K562 (cell line): ENCODE measurements at regions not wholly inside any gene's neighbourhood (a gene's known extent, or its start where the extent isn't known, plus 50 kb on each side); places are given as distances from the start of the nearest gene placed in this dataset.

Experiments
- ATAC-seq: fragments of 200-7000 bp; cut with Tn5 transposase; 3 replicates; pipeline ENCODE4 v1.9.1; 2020; ENCODE audit warnings: moderate library complexity
- BruUV-seq: library from RNA; stranded (reverse); fragments of 400-500 nt; replicated peaks from 2 replicates; lab custom pipeline; 2021; lab: Mats Ljungman, UMichigan
- CTCF ChIA-PET: fragments of 300-600 bp; formaldehyde crosslinking; extraction: SDS; loops from one replicate; lab custom pipeline; 2021; ENCODE audit warnings: low intra/inter-chr PET ratio; lab: Yijun Ruan, JAX
- POLR2A ChIA-PET: fragments of 300-600, 350-650 bp; sonication (Branson Sonifier 250); formaldehyde crosslinking; extraction: SDS; loops from one replicate; lab custom pipeline; 2021; ENCODE audit warnings: antibody characterized with exemption, inconsistent platforms; lab: Yijun Ruan, JAX
- DNase-seq, 4 experiments: peaks; one replicate each; pipeline versions ENCODE4 v3.0.0 to v3.0.0-alpha.2; 2011 to 2018; ENCODE audit warnings: low spot score in 3 of 4, mixed read lengths in 3 of 4; ENCODE audit errors: extremely low read depth in 1 of 4
- FAIRE-seq: peaks from 2 replicates; lab custom pipeline; 2011; peaks lifted over from hg19 to GRCh38; lab: Jason Lieb, UNC
- H2AFZ ChIP-seq: 2 replicates; pipeline ENCODE4 v1.6.0; 2011; ENCODE audit warnings: low read depth, low read length, control low read depth, inconsistent platforms
- H3K27ac ChIP-seq: fragments of 200-600 bp; 3 replicates; pipeline ENCODE4 v1.8.0; 2011; ENCODE audit warnings: low read depth, mild to moderate bottlenecking, control low read depth, inconsistent platforms, low read length, moderate library complexity, mixed read lengths; ENCODE audit errors: extremely low read depth
- H3K27me3 ChIP-seq, 2 experiments: fragments of 300-600 bp in 1 of 2; 2 replicates in 1 of 2; 3 replicates in 1 of 2; pipeline versions ENCODE4 v1.6.0 to v1.8.0; 2011; ENCODE audit warnings: inconsistent platforms in 2 of 2, low read length in 2 of 2, mild to moderate bottlenecking in 1 of 2, mixed read lengths in 1 of 2, moderate library complexity in 1 of 2; ENCODE audit not compliant: control insufficient read depth in 2 of 2, insufficient read depth in 2 of 2
- H3K36me3 ChIP-seq: fragments of 300-600 bp; 3 replicates; pipeline ENCODE4 v1.8.0; 2011; ENCODE audit warnings: mild to moderate bottlenecking, low read length, inconsistent platforms; ENCODE audit not compliant: control insufficient read depth, insufficient read depth
- H3K4me1 ChIP-seq, 2 experiments: fragments of 200-600 bp in 1 of 2; replicated peaks in 1 of 2; 2 replicates in 1 of 2; 3 replicates in 1 of 2; pipeline versions ENCODE4 v1.5.1 to v1.8.0; 2011; ENCODE audit warnings: inconsistent platforms in 2 of 2, low read length in 2 of 2, mild to moderate bottlenecking in 1 of 2, mixed read lengths in 1 of 2, moderate library complexity in 1 of 2; ENCODE audit not compliant: control insufficient read depth in 2 of 2, insufficient read depth in 2 of 2
- H3K4me2 ChIP-seq: 2 replicates; pipeline ENCODE4 v1.6.1; 2011; ENCODE audit warnings: low read length, control low read depth, inconsistent platforms, mixed read lengths; ENCODE audit not compliant: insufficient read depth
- H3K4me3 ChIP-seq: fragments of 200-600 bp; sonication (generic), shearing (Covaris generic); 2 replicates; pipeline ENCODE4 v1.5.1; 2016; ENCODE audit warnings: control low read depth, inconsistent platforms
- H3K79me2 ChIP-seq: fragments of 200-600 bp; 3 replicates; pipeline ENCODE4 v1.8.0; 2011; ENCODE audit warnings: low read length, inconsistent platforms; ENCODE audit not compliant: control insufficient read depth, insufficient read depth
- H3K9ac ChIP-seq, 2 experiments: 2 replicates each; pipeline versions ENCODE4 v1.6.0 to v1.6.1; 2011; ENCODE audit warnings: low read depth in 2 of 2, low read length in 2 of 2, control low read depth in 1 of 2, inconsistent platforms in 1 of 2, mild to moderate bottlenecking in 1 of 2, mixed read lengths in 1 of 2; ENCODE audit not compliant: insufficient read depth in 1 of 2
- H3K9me1 ChIP-seq: one replicate; pipeline ENCODE4 v1.6.0; 2011; ENCODE audit warnings: inconsistent platforms, mild to moderate bottlenecking, low read length, moderate library complexity; ENCODE audit not compliant: control insufficient read depth, insufficient read depth
- H3K9me3 ChIP-seq: replicated peaks from 2 replicates; pipeline ENCODE4 v1.5.1; 2011; ENCODE audit warnings: low read depth, low read length, inconsistent platforms; ENCODE audit not compliant: control insufficient read depth, insufficient read depth
- H4K20me1 ChIP-seq: replicated peaks from 2 replicates; pipeline ENCODE4 v1.6.1; 2011; ENCODE audit warnings: low read length, inconsistent platforms, mixed read lengths; ENCODE audit not compliant: control insufficient read depth, insufficient read depth
- GABPA ChIP-seq: fragments of 200-800 bp; sonication (Bioruptor generic); conservative IDR thresholded peaks from 2 replicates; pipeline ENCODE4 v1.6.1; 2016; ENCODE audit warnings: low read depth, missing genetic modification characterization, missing compliant biosample characterization
- NFRKB ChIP-seq: fragments of 450-650 bp; IDR thresholded peaks from 2 replicates; pipeline ENCODE4 v1.6.1; 2016; ENCODE audit warnings: low read depth
- SRF ChIP-seq, 2 experiments: fragments of 250-450, 450-650 bp in 1 of 2; sonication (Bioruptor Pico) in 1 of 2; sonication (generic) in 1 of 2; formaldehyde crosslinking; IDR thresholded peaks; 2 replicates each; pipeline versions ENCODE4 v1.5.0 to v1.5.1; 2020 to 2022; ENCODE audit warnings: mild to moderate bottlenecking in 1 of 2, missing genetic modification reagents in 1 of 2
- TSC22D4 ChIP-seq: fragments of 450-650 bp; IDR thresholded peaks from 2 replicates; pipeline ENCODE4 v1.6.1; 2016; ENCODE audit warnings: missing genetic modification characterization, missing biosample characterization, control low read depth
- XRCC5 ChIP-seq: fragments of 200-400 bp; formaldehyde crosslinking; IDR thresholded peaks from 2 replicates; pipeline ENCODE4 v1.6.1; 2017; ENCODE audit warnings: low read depth, mild to moderate bottlenecking, low read length
- ZNF124 ChIP-seq: sonication (generic); formaldehyde crosslinking; IDR thresholded peaks from 2 replicates; pipeline ENCODE4 v1.8.1; 2022; ENCODE audit warnings: missing genetic modification reagents
- ZNF140 ChIP-seq: fragments of 250-450 bp; sonication (Bioruptor Pico); IDR thresholded peaks from 2 replicates; pipeline ENCODE4 v1.8.0; 2021; ENCODE audit warnings: moderate library complexity, mild to moderate bottlenecking, inconsistent platforms
- WGBS: fragments of 100-300 bp; shearing (Covaris generic); methylation state at CpG from one replicate; pipeline ENCODE4 v1.1.6; 2016; ENCODE audit warnings: low coverage, mixed read lengths; ENCODE audit not compliant: insufficient coverage; ENCODE audit errors: missing lambda C conversion rate; 5-methylcytosine and 5-hydroxymethylcytosine counted together
- in situ Hi-C: fragments of 300-500 bp; cut with MboI; formaldehyde crosslinking; loops from 4 replicates; pipeline ENCODE4 v1.15.0; 2018; ENCODE audit warnings: inconsistent platforms, mixed read lengths
- intact Hi-C: fragments of 100-400 bp; cut with micrococcal nuclease; formaldehyde crosslinking; loops from 2 replicates; pipeline ENCODE4 v1.14.2; 2022
- TF ChIP-seq, protein P1 (sequence below): fragments of 250-450 bp; sonication (Bioruptor Pico); IDR thresholded peaks from 2 replicates; pipeline ENCODE4 v1.4.0; 2020; ENCODE audit warnings: mild to moderate bottlenecking, moderate library complexity
- TF ChIP-seq, protein P2 (sequence below): fragments of 450-650 bp; IDR thresholded peaks from 2 replicates; pipeline ENCODE4 v1.6.1; 2016; ENCODE audit warnings: antibody characterized with exemption
- TF ChIP-seq, protein P3 (sequence below): fragments of 250-450 bp; sonication (Bioruptor Pico); IDR thresholded peaks from 2 replicates; pipeline ENCODE4 v1.5.0; 2020; ENCODE audit warnings: mild to moderate bottlenecking, borderline replicate concordance

DNA sequence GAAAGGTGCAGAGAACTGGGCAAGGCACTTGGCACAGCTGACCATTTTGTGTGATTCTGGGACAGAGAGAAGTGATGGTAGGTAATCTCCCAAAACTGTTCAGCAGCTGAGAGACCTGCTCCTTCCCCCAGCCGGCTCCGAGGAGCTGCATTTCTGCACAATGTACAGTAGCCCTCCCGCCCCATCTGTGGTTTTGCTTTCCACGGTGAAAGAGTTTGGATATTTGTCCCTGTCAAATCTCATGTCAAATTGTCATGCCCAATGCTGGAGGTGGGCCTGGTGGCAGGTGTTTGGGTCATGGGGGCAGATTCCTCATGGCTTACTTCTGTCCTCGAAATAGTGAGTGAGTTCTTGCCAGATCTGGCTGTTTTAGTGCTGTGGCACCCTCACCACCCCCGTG lies 90.5 kb upstream of the CD99 start:
- Histone ChIP-seq H4K20me1 (no peaks in the 10 kb centered on the region), H3K4me3 (no peak overlapping the region), H3K9ac (no peak overlapping the region), H2AFZ (no peak overlapping the region), H3K9me3 (no peaks in the 10 kb centered on the region), H3K79me2 (no peaks in the 10 kb centered on the region), H3K4me1 (no peaks in the 10 kb centered on the region), H3K9me1 (no peaks in the 10 kb centered on the region), H3K27ac (no peak overlapping the region), H3K36me3 (no peaks in the 10 kb centered on the region), H3K27me3 (no peaks in the 10 kb centered on the region), H3K4me2 (no peak overlapping the region)
- no TSS peak for BruUV-seq
- ChIA-PET CTCF (no interaction called here), POLR2A (no interaction called here)
- TF ChIP-seq, protein P1, sequence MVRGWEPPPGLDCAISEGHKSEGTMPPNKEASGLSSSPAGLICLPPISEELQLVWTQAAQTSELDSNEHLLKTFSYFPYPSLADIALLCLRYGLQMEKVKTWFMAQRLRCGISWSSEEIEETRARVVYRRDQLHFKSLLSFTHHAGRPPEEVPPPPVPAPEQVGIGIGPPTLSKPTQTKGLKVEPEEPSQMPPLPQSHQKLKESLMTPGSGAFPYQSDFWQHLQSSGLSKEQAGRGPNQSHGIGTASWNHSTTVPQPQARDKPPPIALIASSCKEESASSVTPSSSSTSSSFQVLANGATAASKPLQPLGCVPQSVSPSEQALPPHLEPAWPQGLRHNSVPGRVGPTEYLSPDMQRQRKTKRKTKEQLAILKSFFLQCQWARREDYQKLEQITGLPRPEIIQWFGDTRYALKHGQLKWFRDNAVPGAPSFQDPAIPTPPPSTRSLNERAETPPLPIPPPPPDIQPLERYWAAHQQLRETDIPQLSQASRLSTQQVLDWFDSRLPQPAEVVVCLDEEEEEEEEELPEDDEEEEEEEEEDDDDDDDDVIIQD, result no peak
- no peak for DNase-seq
- no peak for ATAC-seq
- in situ Hi-C loops, result loop anchor here (25.0 kb wide), 3 partner anchors 663 to 1138 kb away; partner anchors contain the start of gene ASMTL
- WGBS, result 63% methylated on average over 6 of the region's 6 CpGs
- intact Hi-C loops, result no loop called here
- FAIRE-seq, result no peak

DNA sequence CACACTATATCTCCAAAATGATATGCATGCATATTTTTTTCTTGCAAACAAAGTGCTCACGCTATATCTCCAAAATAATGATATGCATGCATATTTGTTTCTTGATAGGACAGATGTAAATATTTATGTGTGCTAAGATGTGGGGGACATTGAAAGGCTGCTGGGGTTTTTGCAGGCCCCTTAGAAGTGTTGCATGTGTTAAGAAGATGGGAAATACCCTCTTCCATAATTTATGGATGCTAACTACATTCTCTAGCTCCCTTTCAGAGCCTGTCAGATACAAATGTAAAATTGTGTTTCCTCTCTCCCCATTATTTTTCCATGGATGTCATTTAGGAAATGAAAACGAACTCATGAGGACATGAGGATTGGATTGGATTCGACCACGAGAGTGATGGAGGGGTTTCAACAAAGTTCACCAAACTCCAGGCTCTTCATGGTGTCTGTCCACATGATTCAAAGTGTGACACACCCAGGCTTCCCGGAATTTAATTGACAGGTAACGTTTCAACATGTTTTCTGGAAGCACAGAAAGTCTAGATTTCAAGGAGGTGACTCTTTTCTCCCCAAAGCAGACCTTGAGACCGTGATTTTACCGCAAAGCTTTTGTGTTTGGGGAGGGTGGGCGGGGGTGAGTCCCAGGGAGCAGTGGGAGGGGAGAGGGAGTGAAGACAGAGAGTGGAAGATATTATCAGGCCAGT lies 94.4 kb upstream of the CD99 start:
- no peaks in the 10 kb centered on the region for H3K36me3 ChIP-seq
- DNase-seq (no peak), FAIRE-seq (no peak), ATAC-seq (no peak)
- H3K27ac ChIP-seq, result no peak overlapping the region
- no peaks in the 10 kb centered on the region for H3K9me1 ChIP-seq
- CTCF ChIA-PET, result no interaction called here
- in situ Hi-C loops, result loop anchor here (25.0 kb wide), 1 partner anchor 709 kb away; no protein-coding TSS in a partner anchor
- intact Hi-C loops, result no loop called here
- H3K9ac ChIP-seq, result no peak overlapping the region
- no peaks in the 10 kb centered on the region for H3K27me3 ChIP-seq
- no peaks in the 10 kb centered on the region for H3K79me2 ChIP-seq
- H4K20me1 ChIP-seq, result no peaks in the 10 kb centered on the region
- no peak overlapping the region for H3K4me3 ChIP-seq
- BruUV-seq, result no TSS peak
- no peaks in the 10 kb centered on the region for H3K9me3 ChIP-seq
- no peak overlapping the region for H2AFZ ChIP-seq
- WGBS, result 38% methylated on average over 5 of the region's 9 CpGs
- no peak overlapping the region for H3K4me2 ChIP-seq
- H3K4me1 ChIP-seq, result no peaks in the 10 kb centered on the region
- POLR2A ChIA-PET, result no interaction called here
- TF ChIP-seq SRF (CRISPR knock-in tag; IDR thresholded peaks at IDR 0.05) (no peak), TSC22D4 (tag) (no peak), GABPA (tag) (no peak), ZNF140 (CRISPR knock-in tag) (no peak), NFRKB (no peak), ZNF124 (CRISPR knock-in tag) (no peak), XRCC5 (no peak)
- TF ChIP-seq, protein P2, sequence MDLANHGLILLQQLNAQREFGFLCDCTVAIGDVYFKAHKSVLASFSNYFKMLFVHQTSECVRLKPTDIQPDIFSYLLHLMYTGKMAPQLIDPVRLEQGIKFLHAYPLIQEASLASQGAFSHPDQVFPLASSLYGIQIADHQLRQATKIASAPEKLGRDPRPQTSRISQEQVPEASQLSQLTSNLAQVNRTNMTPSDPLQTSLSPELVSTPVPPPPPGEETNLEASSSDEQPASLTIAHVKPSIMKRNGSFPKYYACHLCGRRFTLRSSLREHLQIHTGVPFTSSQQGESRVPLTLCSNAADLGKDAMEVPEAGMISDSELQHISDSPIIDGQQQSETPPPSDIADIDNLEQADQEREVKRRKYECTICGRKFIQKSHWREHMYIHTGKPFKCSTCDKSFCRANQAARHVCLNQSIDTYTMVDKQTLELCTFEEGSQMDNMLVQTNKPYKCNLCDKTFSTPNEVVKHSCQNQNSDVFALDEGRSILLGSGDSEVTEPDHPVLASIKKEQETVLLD, result no peak
- TF ChIP-seq, protein P3, sequence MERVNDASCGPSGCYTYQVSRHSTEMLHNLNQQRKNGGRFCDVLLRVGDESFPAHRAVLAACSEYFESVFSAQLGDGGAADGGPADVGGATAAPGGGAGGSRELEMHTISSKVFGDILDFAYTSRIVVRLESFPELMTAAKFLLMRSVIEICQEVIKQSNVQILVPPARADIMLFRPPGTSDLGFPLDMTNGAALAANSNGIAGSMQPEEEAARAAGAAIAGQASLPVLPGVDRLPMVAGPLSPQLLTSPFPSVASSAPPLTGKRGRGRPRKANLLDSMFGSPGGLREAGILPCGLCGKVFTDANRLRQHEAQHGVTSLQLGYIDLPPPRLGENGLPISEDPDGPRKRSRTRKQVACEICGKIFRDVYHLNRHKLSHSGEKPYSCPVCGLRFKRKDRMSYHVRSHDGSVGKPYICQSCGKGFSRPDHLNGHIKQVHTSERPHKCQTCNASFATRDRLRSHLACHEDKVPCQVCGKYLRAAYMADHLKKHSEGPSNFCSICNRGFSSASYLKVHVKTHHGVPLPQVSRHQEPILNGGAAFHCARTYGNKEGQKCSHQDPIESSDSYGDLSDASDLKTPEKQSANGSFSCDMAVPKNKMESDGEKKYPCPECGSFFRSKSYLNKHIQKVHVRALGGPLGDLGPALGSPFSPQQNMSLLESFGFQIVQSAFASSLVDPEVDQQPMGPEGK (CRISPR knock-in tag), result no peak
